MM.1S (cell line): ENCODE measurements at regions not wholly inside any gene's neighbourhood (a gene's known extent, or its start where the extent isn't known, plus 50 kb on each side); places are given as distances from the start of the nearest gene placed in this dataset.

Source experiments
- DNase-seq: peaks from one replicate; pipeline ENCODE4 v3.0.0-alpha.2; 2015
- H2AFZ ChIP-seq: fragments of 300-600 bp; sonication (generic); 2 replicates; pipeline ENCODE4 v1.6.0; 2016; ENCODE audit warnings: antibody characterized with exemption, low read length
- H3F3A ChIP-seq: fragments of 300-600 bp; sonication (generic); 2 replicates; pipeline ENCODE4 v1.6.1; 2016; ENCODE audit warnings: mild to moderate bottlenecking, antibody characterized with exemption, low read length, moderate library complexity, mixed read lengths; ENCODE audit not compliant: insufficient read depth
- H3K27ac ChIP-seq: fragments of 300-600 bp; sonication (generic); 2 replicates; pipeline ENCODE4 v1.5.1; 2016; ENCODE audit warnings: mild to moderate bottlenecking, low read length
- H3K27me3 ChIP-seq: fragments of 300-600 bp; sonication (generic); replicated peaks from 2 replicates; pipeline ENCODE4 v1.6.0; 2016; ENCODE audit warnings: low read length; ENCODE audit not compliant: insufficient read depth
- H3K36me3 ChIP-seq: fragments of 300-600 bp; sonication (generic); replicated peaks from 2 replicates; pipeline ENCODE4 v1.6.1; 2016; ENCODE audit warnings: mild to moderate bottlenecking, low read length, mixed read lengths; ENCODE audit not compliant: insufficient read depth
- H3K4me1 ChIP-seq: fragments of 300-600 bp; sonication (generic); 2 replicates; pipeline ENCODE4 v1.6.1; 2016; ENCODE audit warnings: low read length, mixed read lengths
- H3K4me2 ChIP-seq: fragments of 300-600 bp; sonication (generic); 2 replicates; pipeline ENCODE4 v1.6.0; 2016; ENCODE audit warnings: low read depth, low read length
- H3K4me3 ChIP-seq: fragments of 300-600 bp; sonication (generic); 2 replicates; pipeline ENCODE4 v1.5.1; 2016; ENCODE audit warnings: low read length, mixed read lengths
- H3K79me2 ChIP-seq: fragments of 300-600 bp; sonication (generic); 2 replicates; pipeline ENCODE4 v1.6.1; 2016; ENCODE audit warnings: mixed run types, low read length, mixed read lengths
- H3K9ac ChIP-seq: fragments of 300-600 bp; sonication (generic); 2 replicates; pipeline ENCODE4 v1.6.1; 2016; ENCODE audit warnings: low read length, mixed read lengths
- H3K9me2 ChIP-seq: fragments of 300-600 bp; sonication (generic); replicated peaks from 2 replicates; pipeline ENCODE4 v1.6.1; 2016; ENCODE audit warnings: mild to moderate bottlenecking, low read length, mixed read lengths; ENCODE audit not compliant: insufficient read depth
- H3K9me3 ChIP-seq: fragments of 300-600 bp; sonication (generic); replicated peaks from 2 replicates; pipeline ENCODE4 v1.6.1; 2016; ENCODE audit warnings: mild to moderate bottlenecking, low read length, mixed read lengths; ENCODE audit not compliant: insufficient read depth
- H4K20me1 ChIP-seq: fragments of 300-600 bp; sonication (generic); 2 replicates; pipeline ENCODE4 v1.6.1; 2016; ENCODE audit warnings: mild to moderate bottlenecking, low read length, moderate library complexity, mixed read lengths; ENCODE audit not compliant: insufficient read depth
- CTCF ChIP-seq: fragments of 300-600 bp; sonication (generic); IDR thresholded peaks from 2 replicates; pipeline ENCODE4 v1.5.1; 2016; ENCODE audit warnings: antibody characterized with exemption, low read length, mixed read lengths
- EZH2 ChIP-seq: fragments of 300-600 bp; sonication (generic); optimal IDR thresholded peaks from 2 replicates; pipeline ENCODE3; 2017; ENCODE audit warnings: low read depth, mild to moderate bottlenecking, antibody characterized with exemption, low read length, mixed read lengths
- EZH2phosphoT487 ChIP-seq: fragments of 300-600 bp; sonication (generic); IDR thresholded peaks from 2 replicates; pipeline ENCODE4 v1.6.1; 2018; ENCODE audit warnings: antibody characterized with exemption, low read length

GRCh38 chr4:104631000-104631399, 136.3 kb upstream of the CXXC4 start:
- Histone ChIP-seq H3K36me3 (no peaks in the 10 kb centered on the region), H3K4me3 (peak overlapping the region; percentile 8; the same call in 1 of the 2 replicates), H3K9me2 (no peaks in the 10 kb centered on the region), H3K27me3 (no peaks in the 10 kb centered on the region), H2AFZ (no peak overlapping the region), H3K27ac (no peak overlapping the region), H3K9me3 (no peaks in the 10 kb centered on the region), H3K4me1 (no peaks in the 10 kb centered on the region), H3K79me2 (no peaks in the 10 kb centered on the region), H3K9ac (no peak overlapping the region), H3F3A (no peaks in the 10 kb centered on the region), H3K4me2 (peak overlapping the region; percentile 42), H4K20me1 (no peaks in the 10 kb centered on the region)
- DNase-seq, result no peak
- TF ChIP-seq EZH2phosphoT487 (no peak), EZH2 (no peak), CTCF (no peak)

- no peak for TF ChIP-seq EZH2phosphoT487
- TF ChIP-seq CTCF, result no peak
- Histone ChIP-seq H3K27ac (no peak overlapping the region), H3K4me3 (no peak overlapping the region), H3K27me3 (no peaks in the 10 kb centered on the region), H3K4me2 (no peak overlapping the region), H2AFZ (no peak overlapping the region), H3K9ac (no peak overlapping the region), H3K4me1 (no peaks in the 10 kb centered on the region), H3K9me3 (no peaks in the 10 kb centered on the region), H4K20me1 (no peaks in the 10 kb centered on the region), H3K36me3 (no peaks in the 10 kb centered on the region), H3F3A (no peaks in the 10 kb centered on the region), H3K9me2 (no peaks in the 10 kb centered on the region), H3K79me2 (no peaks in the 10 kb centered on the region)
- DNase-seq, result no peak
These were observed 146.7 kb upstream of the CXXC4 start for GRCh38 chr4:104641418-104641817.

- no peaks in the 10 kb centered on the region for H3F3A ChIP-seq
- H3K4me3 ChIP-seq, result no peak overlapping the region
- H3K9me3 ChIP-seq, result no peaks in the 10 kb centered on the region
- no peak overlapping the region for H3K27ac ChIP-seq
- no peak for TF ChIP-seq EZH2phosphoT487
- no peak for TF ChIP-seq CTCF
- H3K36me3 ChIP-seq, result no peaks in the 10 kb centered on the region
- no peaks in the 10 kb centered on the region for H3K79me2 ChIP-seq
- no peak overlapping the region for H3K9ac ChIP-seq
- no peaks in the 10 kb centered on the region for H3K4me1 ChIP-seq
- H3K27me3 ChIP-seq, result no peaks in the 10 kb centered on the region
- DNase-seq, result no peak
- no peaks in the 10 kb centered on the region for H3K9me2 ChIP-seq
- no peak overlapping the region for H2AFZ ChIP-seq
- H4K20me1 ChIP-seq, result no peaks in the 10 kb centered on the region
- H3K4me2 ChIP-seq, result no peak overlapping the region
These were observed 147.8 kb upstream of the CXXC4 start for GRCh38 chr4:104642521-104642920.

GRCh38 chr4:104643805-104644204, 149.1 kb upstream of the CXXC4 start:
- Histone ChIP-seq H3K9me2 (no peaks in the 10 kb centered on the region), H3K4me1 (no peaks in the 10 kb centered on the region), H4K20me1 (no peaks in the 10 kb centered on the region), H3K4me3 (no peak overlapping the region), H3K27ac (no peak overlapping the region), H3F3A (no peaks in the 10 kb centered on the region), H2AFZ (no peak overlapping the region), H3K79me2 (no peaks in the 10 kb centered on the region), H3K4me2 (no peak overlapping the region), H3K36me3 (no peaks in the 10 kb centered on the region), H3K27me3 (no peaks in the 10 kb centered on the region), H3K9me3 (no peaks in the 10 kb centered on the region), H3K9ac (no peak overlapping the region)
- no peak for DNase-seq
- TF ChIP-seq EZH2 (no peak), EZH2phosphoT487 (no peak), CTCF (no peak)
